Stimulated activated CD8-positive, alpha-beta memory T cell treated with anti-CD3 and anti-CD28 coated beads, Interleukin-4, amount 100 ng/mL, for 24 hours (primary cell): ENCODE measurements at regions not wholly inside any gene's neighbourhood (a gene's known extent, or its start where the extent isn't known, plus 50 kb on each side); places are given as distances from the start of the nearest gene placed in this dataset.
"Not testable (repeated sequence)": the region's sequence is repeated elsewhere in the genome, so short reads cannot be mapped to it uniquely, and the experiment has no call there.

Source experiments
- DNase-seq: peaks from one replicate; pipeline ENCODE4 v3.0.0-alpha.2; 2020; ENCODE audit warnings: low read depth

GRCh38 chr2:13607139-13607538, 890.4 kb downstream of the TRIB2 start:
- DNase-seq, result no peak

DNA sequence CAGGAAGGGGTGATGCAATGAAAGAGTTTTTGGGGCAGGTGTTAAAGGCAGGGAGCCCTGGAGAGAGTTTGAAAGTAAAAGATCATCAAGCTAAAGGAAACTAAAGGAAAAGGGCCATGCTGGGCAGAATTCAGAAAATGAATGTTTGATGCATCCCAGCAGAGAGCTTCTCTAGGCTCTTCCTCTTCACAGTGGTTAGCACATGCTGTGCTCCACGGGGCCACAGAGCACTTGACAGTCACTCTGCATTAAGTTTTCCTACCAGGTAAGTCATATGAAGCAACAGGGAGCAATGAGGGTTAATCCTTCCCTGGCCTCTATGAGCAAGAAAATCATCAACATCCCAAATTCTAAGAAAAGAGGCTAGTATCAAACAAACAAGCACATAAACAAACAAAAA, 895.2 kb downstream of the TRIB2 start:
- no peak for DNase-seq

DNA sequence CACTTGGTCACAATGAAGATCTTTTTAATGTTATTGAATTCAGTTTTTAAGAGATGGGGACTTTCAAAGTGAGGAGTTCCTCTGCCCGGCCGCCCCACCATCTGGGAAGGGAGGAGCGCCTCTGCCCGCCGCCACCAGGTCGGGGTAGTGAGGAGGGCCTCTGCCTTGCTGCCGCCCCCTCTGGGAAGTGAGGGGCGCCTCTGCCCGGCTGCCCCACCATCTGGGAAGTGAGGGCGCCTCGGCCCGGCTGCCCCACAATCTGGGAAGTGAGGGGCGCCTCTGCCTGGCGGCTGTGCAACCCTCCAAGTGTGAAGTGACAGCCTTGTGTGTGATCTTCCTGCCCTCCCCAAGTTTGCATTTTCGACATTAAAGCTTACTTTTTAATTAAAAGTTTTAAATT, 899.3 kb downstream of the TRIB2 start:
- DNase-seq, result no peak

GRCh38 chr2:13616616-13617015, 899.9 kb downstream of the TRIB2 start:
- no peak for DNase-seq

GRCh38 chr2:13628122-13628521, 911.4 kb downstream of the TRIB2 start:
- no peak for DNase-seq

DNA sequence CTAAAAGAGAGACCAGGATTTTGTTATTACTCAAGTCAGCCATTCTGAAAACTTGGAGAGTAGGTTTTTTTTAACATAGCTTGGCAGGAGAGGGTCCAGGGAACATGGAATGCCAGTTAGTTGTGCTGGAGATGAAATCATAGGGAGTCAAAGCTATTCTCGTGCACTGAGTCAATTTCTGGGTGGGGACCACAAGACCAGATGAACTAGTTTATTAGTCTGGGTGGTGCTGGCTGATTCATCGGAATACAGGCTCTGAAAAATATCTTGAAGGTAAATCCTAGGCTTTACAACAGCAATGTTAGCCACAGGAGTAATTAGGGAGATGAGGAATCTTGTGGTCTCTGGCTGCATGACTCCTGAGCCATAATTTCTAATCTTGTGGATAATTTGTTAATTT, 921.4 kb downstream of the TRIB2 start:
- no peak for DNase-seq

DNA sequence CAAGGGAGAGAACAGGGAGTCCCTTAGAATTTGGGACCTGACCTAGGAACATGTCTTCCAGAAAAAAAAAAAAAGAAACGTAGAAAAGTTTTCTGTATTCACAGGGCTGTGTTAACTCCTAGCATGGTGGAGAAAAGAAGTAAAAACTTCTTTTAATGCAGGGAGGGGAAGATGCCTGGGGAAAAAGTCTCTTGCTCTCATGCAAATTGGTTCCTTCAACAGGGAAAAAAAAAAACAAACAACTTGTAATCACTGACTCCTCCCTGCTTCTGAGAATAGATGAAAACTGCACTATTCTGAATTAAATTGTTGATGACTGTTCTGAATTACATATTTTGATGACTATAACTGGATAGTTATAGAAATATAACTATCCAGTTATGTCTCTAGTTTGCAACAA, 933.2 kb downstream of the TRIB2 start:
- DNase-seq, result no peak

- DNase-seq, result no peak
Measured at GRCh38 chr2:13650586-13651180, 933.9 kb downstream of the TRIB2 start.

GRCh38 chr2:13651684-13652131, 935.0 kb downstream of the TRIB2 start:
- no peak for DNase-seq

DNA sequence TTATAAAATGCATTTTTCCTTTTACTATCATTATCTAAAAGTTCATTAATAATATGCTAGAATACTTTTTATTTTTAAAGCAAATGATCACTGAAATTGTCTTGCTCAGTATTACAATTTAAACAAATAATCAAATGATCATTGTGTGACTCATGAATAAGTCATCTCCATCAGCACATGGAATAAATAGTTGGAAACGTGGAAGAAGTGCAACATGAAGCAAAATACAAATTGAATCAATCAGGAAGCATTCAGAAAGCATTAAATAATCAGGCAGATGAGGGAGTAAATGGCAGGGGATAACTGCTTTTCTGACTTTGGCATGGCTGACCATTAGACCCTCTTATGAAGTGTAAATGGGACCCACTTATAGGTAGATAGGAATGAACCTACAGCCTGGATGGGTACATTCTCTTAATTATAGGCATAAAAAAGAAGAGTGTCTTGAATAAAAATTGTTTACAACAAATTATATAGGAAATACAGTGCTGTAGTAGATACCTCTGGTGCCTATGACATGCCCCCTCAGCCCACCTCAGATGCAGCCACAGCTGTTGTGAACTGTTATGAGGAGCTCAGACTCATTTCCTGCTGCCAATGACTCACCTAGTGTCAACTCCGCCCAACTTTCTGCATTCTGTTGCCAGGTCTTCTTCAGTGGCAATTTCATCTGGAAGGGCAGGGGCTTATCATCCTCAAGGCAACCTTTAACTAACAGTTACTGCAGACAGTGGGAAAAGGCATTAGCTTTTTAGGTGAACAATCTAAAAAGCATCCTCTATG, 936.0 kb downstream of the TRIB2 start:
- no peak for DNase-seq

GRCh38 chr2:13654416-13654815, 937.7 kb downstream of the TRIB2 start:
- DNase-seq, result no peak

DNA sequence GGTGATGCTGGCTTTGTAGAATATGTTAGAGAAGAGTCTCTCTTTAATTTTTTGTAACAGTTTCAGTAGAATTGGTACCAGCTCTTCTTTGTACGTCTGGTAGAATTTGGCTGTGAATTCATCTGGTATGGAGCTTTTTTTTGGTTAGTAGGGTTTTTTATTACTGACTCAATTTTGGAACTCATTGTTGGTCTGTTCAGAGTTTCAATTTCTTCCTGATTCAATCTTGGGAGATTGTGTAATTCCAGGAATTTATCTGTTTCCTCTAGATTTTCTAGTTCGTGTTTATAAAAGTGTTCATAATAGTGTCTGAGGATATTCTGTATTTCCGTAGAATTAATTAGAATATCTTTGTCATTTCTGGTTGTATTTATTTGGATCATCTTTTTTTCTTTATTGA, 943.5 kb downstream of the TRIB2 start:
- no peak for DNase-seq

DNA sequence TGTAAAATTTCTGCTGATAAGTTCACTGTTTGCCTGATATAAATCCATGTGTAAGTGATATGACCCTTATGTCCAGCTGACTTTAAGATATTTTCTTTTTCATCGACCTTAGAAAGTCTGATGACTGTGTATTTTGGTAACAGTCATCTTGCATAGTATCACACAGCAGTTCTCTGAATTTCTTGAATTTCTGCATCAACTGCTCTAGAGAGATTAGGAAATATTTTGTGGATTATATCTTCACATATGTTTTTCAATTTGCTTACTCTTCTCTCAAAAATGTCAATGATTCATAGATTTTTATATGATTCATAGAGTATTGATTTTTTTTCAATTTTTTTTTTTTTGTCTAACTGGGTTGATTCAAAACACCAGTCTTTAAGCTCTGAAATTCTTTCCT, 945.3 kb downstream of the TRIB2 start:
- DNase-seq, result no peak

DNA sequence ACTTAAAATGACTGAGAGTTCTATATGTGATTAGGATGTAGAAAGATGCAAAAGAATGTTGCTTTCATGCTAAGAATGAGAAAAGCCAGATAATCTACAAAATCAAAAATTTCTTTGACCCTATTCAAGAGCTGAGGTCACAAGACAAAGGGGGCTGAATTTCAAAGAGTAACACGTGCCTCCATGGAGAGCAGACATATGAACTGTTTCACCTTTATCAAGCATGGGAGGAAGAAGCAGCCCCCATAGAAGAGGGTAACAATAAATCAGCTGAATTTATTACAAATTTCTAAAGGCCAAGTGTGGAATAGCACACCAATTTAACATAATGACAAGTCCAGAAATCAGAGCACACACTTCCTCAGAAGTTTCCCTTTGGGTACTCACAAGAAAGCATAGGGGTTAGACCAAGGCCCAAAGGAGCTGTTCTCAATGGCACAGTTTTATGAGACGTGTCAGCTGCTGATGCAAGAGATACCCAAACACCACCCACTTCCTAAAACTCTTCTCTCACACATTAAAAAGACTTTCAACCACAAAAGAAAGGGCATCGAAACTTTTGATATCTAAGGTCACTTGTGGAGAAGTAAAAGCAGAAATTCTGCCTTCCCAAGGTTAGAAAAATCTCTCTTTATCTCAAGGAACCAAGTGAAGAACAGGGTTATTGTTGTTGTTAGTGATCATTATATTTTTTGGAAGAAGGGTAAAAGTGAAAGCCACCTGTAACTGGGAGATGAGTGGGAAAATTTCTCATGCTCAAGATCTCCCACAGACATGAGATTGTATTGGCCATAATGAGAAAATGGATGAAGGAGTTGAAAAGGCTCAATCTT, 950.1 kb downstream of the TRIB2 start:
- DNase-seq, result no peak

DNA sequence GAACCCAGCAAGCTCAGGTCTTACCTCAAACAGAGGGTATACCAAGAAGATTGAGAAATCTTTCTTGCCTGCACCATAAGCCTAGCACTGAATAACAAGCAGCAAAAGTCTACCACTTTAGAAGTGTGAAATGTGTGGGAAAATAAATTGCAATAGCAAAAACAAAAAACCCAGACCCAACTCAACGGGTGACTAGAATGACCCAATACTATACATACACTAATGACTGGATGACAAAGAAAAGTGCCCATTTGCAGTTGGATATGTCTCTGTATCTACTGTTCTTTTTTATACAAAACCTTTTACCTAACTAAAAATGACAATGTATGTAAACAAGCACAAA, 950.6 kb downstream of the TRIB2 start:
- no peak for DNase-seq

DNA sequence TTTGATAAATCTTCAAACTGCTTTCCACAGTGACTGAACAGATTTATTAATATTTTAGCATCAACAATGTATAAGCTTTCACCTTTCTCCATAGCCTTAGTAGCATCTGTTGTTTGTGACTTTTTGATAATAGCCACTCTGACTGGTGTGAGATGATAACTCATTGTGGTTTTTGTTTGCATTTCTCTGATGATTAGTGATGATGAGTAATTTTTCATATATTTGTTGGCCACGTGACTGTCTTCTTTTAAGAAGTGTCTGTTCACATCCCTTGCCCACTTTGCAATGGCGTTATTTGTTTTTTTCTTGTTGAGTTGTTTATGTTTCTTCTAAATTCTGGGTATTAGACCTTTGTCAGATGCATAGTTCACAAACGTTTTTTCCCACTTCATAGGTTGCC, 952.9 kb downstream of the TRIB2 start:
- DNase-seq, result no peak

DNA sequence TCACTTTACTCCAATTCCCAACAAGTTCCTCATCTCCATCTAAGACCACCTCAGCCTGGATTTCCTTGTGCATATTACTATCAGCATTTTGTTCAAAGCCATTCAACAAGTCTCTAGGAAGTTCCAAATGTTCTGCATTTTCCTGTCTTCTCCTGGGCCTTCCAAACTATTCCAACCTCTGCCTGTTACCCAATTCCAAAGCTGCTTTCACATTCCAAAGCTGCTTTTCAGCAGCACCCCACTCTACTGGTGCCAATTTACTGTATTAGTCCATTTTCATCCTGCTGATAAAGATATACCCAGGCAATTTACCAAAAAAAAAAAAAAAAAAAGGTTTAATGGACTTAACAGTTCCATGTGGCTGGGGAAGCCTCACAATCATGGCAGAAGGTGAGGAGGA, 957.1 kb downstream of the TRIB2 start:
- DNase-seq, result not testable (repeated sequence)

DNA sequence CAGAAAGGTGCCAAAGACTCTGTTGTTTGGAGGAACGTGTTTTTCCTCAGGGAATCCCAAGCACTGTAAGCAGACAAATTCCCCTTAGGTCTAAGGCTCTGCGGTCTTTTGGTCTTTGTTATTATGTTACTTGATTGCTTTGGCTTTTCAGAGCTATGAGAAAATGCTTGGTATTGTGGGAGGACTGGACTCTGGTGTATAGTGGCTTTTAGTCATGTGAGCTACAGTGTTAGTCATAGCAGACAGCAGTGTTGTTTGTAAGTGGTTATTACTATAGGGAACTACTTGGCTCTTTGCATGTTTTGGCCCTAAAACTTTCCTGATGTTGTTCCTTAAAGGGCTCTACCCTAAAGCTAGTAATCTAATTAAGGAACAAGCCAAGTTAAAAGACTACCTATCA, 956.2 kb upstream of the LRATD1 start:
- DNase-seq, result no peak

- DNase-seq, result no peak
Measured at GRCh38 chr2:13681936-13682335, 950.6 kb upstream of the LRATD1 start.

GRCh38 chr2:13682540-13683272, 949.8 kb upstream of the LRATD1 start:
- DNase-seq, result no peak

GRCh38 chr2:13686262-13686661, 946.3 kb upstream of the LRATD1 start:
- DNase-seq, result no peak

GRCh38 chr2:13694673-13695072, 937.8 kb upstream of the LRATD1 start:
- no peak for DNase-seq
